PFSK-1 (cell line): ENCODE measurements at regions not wholly inside any gene's neighbourhood (a gene's known extent, or its start where the extent isn't known, plus 50 kb on each side); places are given as distances from the start of the nearest gene placed in this dataset.

Experiments used
- FOXP2 ChIP-seq: optimal IDR thresholded peaks from 2 replicates; pipeline ENCODE3; 2011; ENCODE audit warnings: borderline replicate concordance, control low read depth, inconsistent platforms; ENCODE audit not compliant: insufficient read depth; ENCODE audit errors: extremely low read length, extremely low read depth
- POLR2AphosphoS5 ChIP-seq: IDR thresholded peaks from 2 replicates; pipeline ENCODE4 v1.6.1; 2012; ENCODE audit warnings: low read depth, mild to moderate bottlenecking, control low read depth, low read length, moderate library complexity
- TF ChIP-seq, protein P1 (sequence below), 2 experiments: IDR thresholded peaks; 2 replicates each; pipeline versions ENCODE4 v1.6.1 to v1.8.0; 2011 to 2012; ENCODE audit warnings: low read depth in 2 of 2, low read length in 2 of 2, control low read depth in 1 of 2, inconsistent platforms in 1 of 2, mild to moderate bottlenecking in 1 of 2, moderate library complexity in 1 of 2; ENCODE audit not compliant: insufficient read depth in 1 of 2

DNA sequence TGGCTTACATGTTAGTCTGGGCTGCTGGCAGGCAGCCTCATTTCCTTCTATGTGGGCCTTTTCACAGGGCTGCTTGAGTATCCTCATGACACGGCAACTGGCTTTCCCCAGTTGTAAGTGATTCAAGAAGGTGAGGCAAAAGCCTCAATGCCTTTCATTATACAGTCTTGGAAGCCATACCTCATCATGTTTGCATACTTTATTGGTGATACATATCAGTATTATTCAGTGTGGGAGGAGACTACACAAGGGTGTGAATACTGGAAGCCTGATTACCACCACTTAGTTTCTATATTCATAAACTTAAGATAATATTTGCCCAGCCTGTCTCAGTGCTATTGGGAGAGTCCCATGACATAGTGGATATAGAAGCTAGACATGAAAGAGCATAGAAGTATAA is 346.8 kb downstream of the SOX2 start:
- TF ChIP-seq POLR2AphosphoS5 (no peak), FOXP2 (no peak)
- TF ChIP-seq, protein P1, sequence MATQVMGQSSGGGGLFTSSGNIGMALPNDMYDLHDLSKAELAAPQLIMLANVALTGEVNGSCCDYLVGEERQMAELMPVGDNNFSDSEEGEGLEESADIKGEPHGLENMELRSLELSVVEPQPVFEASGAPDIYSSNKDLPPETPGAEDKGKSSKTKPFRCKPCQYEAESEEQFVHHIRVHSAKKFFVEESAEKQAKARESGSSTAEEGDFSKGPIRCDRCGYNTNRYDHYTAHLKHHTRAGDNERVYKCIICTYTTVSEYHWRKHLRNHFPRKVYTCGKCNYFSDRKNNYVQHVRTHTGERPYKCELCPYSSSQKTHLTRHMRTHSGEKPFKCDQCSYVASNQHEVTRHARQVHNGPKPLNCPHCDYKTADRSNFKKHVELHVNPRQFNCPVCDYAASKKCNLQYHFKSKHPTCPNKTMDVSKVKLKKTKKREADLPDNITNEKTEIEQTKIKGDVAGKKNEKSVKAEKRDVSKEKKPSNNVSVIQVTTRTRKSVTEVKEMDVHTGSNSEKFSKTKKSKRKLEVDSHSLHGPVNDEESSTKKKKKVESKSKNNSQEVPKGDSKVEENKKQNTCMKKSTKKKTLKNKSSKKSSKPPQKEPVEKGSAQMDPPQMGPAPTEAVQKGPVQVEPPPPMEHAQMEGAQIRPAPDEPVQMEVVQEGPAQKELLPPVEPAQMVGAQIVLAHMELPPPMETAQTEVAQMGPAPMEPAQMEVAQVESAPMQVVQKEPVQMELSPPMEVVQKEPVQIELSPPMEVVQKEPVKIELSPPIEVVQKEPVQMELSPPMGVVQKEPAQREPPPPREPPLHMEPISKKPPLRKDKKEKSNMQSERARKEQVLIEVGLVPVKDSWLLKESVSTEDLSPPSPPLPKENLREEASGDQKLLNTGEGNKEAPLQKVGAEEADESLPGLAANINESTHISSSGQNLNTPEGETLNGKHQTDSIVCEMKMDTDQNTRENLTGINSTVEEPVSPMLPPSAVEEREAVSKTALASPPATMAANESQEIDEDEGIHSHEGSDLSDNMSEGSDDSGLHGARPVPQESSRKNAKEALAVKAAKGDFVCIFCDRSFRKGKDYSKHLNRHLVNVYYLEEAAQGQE (IDR thresholded peaks at IDR 0.05; ENCODE audit: insufficient read depth in 1 of 2, low read depth in 2 of 2, low read length in 2 of 2): no peak
